ENCODE measurements at regions not wholly inside any gene's neighbourhood (a gene's known extent, or its start where the extent isn't known, plus 50 kb on each side); places are given as distances from the start of the nearest gene placed in this dataset.
A peak's percentile ranks its signal among the peaks of the same experiment; 100 is the strongest.

DNA sequence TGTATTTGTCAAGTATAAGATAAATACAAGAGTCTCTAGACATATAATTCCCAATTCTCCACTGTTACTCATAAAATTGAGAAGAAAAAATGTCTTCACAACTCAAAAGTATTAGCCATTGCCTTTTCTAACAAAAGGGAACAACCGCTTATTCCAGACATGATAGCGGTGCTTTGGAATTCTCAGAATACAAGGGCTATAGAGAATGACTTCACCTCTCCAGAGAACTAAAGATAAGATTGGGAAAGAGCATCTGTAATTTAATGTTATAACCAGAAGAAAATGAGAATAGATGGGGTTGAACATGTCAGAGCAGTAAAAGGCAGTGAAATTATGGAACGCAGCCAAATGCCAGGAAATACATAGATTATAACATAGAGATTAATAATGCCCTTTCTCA, 730.8 kb downstream of the C6orf118 start:
- no peak for DNase-seq

GRCh38 chr6:164570801-164571200, 738.6 kb downstream of the C6orf118 start:
- DNase-seq = no peak

GRCh38 chr6:164569509-164569908, 739.9 kb downstream of the C6orf118 start:
- DNase-seq = no peak

DNA sequence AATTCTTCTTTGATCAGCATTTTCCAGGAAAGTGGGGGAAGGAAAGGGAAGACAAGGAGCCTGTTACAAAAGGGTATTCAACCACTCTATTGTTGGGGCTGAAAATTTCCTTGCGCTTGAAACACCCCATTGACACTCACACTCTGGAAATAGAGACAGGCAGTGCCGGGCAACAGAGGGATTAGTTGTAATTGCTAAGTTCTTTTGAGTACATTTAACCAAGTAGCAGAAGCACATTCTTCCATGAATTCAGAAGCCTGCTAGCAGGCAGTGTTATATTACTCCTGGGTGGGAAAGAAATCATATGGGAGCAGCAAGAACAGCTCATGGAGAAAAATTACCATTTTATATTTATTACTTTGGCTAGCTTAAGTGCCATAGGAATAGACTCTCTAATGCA, 745.5 kb downstream of the C6orf118 start:
- peak in 27 of 56 donors; percentile 1 to 52 (median 18) for DNase-seq

GRCh38 chr6:164561656-164562055, 747.7 kb downstream of the C6orf118 start:
- no peak for DNase-seq

GRCh38 chr6:164554700-164555476, 754.5 kb downstream of the C6orf118 start:
- peak in 21 of 56 donors; percentile 1 to 52 (median 16) for DNase-seq

- no peak for DNase-seq
Observed at GRCh38 chr6:164554226-164554625, 755.2 kb downstream of the C6orf118 start.

DNA sequence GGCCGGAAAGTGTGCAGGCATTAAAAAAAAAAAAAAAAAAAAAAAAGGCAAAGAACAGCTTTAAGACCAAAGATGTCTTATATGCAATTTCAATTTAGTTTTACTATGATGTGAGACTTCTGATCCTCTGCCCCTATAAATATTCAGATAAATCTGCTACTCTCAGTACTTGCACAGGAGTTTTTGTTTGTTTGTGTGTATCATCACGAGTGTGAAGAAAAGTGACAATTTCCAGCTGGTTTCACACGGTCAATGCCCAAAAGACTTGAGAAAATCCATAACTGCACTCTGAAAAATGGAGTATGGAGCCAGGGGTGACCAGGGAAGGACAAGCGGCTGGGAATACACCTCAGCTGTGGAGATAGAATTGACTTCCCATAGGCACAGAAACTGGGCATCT, 757.7 kb downstream of the C6orf118 start:
- DNase-seq = no peak

- DNase-seq = no peak
Observed at GRCh38 chr6:164547076-164547475, 762.3 kb downstream of the C6orf118 start.

DNA sequence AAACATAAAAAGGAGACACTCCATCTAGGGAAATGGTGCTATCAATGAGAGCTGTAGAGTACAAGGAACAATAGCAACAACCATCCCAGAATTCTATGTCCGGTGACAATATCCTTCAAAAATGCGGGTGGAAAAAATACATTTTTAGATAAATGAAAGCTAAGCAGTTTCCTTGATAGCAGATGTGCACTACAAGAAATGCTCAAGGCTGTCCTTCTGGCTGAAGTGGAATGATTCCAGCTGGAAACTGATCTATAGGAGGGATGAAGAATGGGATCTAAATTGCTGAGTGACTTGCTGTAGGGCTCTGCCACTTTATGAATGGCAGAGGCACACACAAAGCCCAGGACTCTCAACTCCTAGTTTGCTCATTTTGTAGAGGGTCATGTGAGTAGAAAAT, 763.1 kb downstream of the C6orf118 start:
- no peak for DNase-seq

- no peak for DNase-seq
Observed at GRCh38 chr6:164534070-164534766, 775.2 kb downstream of the C6orf118 start.

DNA sequence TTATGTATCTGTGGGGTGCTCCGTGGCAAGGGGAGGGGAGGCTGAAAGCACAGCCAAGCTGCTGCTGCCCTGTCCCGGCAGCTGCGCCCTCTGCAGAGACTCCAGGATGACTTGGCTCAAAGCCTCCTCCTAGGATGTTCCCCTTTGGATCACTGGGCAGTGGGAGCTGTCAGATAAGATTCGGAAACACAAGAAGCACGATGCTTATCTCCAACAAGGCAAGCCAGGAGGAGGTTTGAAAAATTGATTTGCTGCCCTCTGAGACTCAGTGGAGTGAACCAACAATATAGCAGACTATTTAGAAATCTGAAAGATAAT, 776.4 kb downstream of the C6orf118 start:
- peak in 4 of 56 donors; percentile 2 to 4 (median 3) for DNase-seq

DNA sequence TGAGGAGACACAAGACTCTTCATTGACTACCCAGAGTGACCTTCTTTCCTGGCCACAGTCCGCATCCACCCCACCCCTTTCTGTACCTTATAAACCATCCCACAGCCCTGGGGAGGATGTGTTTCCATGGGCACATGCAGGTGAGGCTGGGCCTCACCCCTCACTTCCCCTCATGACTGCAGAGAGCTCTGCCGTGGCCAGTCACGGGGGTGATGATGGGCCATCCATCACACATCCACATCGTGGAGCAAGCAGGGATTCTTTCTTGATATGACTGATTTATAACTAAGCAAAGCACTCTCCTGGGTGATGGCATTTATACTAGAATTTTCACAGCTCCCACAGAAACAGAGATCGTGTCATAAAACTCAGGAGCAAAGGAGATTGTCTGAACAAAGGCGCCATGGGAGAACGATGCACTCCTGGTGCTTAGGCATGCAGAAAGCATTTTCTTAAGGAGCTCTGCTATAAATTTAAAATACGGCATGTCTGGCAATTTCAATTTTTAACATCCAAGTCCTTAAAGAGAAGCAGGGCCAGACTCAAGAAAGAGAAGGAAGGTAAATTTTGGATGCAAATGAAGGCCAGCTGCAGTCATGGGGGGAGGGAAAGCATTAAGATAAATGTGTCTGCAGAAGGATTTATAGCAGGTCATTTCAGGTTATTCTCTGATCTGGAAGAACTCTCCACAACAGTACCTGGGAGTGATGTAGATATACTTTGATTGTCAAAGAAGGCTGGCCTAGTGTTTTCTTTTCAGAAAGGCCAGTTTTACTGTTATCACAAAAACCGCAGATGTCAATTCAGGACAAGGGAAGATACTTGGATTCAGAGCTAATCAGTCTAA, 777.0 kb downstream of the C6orf118 start:
- DNase-seq = no peak

- no peak for DNase-seq
Observed at GRCh38 chr6:164531736-164532135, 777.7 kb downstream of the C6orf118 start.

GRCh38 chr6:164528539-164528938, 780.9 kb downstream of the C6orf118 start:
- no peak for DNase-seq

- no peak for DNase-seq
Observed at GRCh38 chr6:164523087-164523654, 786.2 kb downstream of the C6orf118 start.

GRCh38 chr6:164520916-164521315, 788.5 kb downstream of the C6orf118 start:
- DNase-seq = no peak

DNA sequence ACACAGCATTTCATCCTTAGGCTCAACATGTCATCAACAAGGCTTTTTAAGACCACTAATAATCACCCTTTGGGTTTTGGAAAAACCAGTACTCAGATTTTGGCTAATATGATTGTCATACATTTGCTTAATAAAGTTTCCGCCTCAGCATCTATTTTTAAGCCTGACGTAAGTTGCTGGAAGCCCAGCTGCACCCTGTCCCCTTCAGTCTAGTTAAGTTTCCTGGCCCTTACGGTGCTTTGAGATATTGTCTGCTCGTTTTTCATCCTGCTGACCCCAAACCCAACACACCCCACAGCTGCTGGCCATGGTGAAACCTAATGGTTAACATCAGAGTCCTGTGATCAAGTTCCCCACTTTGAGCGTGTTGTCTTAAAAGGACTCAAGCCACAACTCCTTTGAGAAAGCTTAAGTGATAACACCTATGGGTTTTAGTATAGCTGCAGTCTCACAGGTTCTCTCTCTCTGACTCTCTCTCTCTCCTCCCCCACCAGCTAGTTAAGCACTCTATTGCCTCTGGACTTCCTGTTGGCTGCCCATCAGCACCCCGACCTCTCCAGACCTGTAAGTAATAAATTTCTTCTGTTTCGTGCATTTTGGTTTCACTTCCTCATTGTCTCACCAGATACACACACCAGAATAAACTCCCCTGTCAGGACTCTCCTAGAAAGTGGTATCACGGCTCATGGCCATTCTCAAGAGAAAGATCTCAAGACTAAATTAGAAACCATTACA, 802.0 kb downstream of the C6orf118 start:
- DNase-seq = no peak

DNA sequence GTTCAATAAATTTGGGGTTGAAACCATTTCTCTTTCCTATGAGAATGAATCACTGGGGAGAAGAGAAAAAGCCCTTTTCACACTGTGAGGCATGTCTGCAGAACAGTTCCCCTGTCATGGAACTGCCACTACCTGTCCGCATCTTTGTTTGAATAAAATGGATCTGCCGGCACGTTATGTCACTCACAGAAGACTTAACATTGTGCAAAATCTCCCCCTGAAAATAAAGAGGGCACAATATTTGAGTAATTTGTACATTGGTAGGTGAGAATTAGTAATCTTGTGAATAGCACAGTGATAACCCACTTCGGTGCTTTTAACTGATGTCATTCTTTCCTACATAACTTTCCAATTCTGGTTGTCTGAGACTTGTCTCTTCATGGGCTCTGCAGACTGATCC, 804.0 kb downstream of the C6orf118 start:
- no peak for DNase-seq

DNA sequence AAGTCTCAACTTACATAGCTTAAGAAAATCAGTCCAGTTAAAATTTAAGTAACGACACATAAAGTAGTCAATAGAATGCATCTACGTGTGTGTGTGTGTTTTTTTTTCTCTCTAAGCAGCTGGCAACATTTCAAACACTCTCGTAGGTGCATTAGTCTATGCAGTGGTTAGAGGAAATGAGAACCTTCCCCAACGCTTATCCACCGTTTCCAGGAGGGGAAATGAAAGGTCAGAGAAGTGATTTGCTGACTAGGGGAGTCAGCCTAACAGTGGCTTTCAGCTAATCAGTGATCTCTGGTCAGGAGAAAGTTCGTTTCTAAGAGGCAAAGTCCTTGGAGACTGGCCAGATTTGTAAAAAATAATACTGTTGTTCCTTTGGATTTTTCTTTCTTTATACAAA, 806.6 kb downstream of the C6orf118 start:
- DNase-seq = no peak

DNA sequence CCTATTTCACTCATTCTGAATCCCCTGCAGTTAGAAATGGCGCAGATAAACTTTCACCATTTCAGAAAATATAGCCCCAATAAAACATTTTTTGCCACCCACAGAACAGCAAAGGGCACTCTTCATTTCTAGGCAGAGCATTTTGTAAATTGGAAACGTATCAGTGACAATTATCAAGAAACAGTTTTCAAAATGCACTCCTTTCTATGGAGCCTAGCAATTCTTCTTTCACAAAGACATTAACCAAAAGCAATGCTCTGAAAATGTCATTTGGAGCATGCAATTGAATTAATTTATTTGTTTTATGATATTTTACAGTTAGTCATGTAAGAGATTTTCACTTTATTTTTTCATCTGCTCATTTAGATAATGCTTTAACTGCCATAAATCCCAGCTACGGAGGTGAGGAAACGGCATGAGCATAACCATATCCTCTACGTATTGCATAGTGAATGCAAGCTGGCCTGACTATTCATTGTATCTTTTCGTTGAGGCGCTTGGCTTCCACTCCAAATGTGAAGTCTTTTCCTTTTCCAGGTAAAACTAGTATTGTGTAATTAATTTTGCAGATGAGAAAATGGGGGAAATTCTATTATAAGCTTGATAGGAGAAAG, 813.4 kb downstream of the C6orf118 start:
- DNase-seq = no peak

All from nucleus accumbens (tissue), 56 donors.